ENCODE measurements at regions not wholly inside any gene's neighbourhood (a gene's known extent, or its start where the extent isn't known, plus 50 kb on each side); places are given as distances from the start of the nearest gene placed in this dataset.

- ChIA-PET POLR2A (no interaction called here), CTCF (no interaction called here)
- Histone ChIP-seq H3K27ac (ENCODE audit: insufficient read depth, low read depth, low read length) (no peak overlapping the region), H3K9me3 (replicated peaks; ENCODE audit: control insufficient read depth, insufficient read depth, low read length) (no peaks in the 10 kb centered on the region), H3K4me1 (ENCODE audit: control insufficient read depth, extremely low read depth, insufficient read depth, low read length) (peaks cover 4% of the 10 kb centered on the region), H3K4me2 (ENCODE audit: insufficient read depth, low read length) (no peak overlapping the region), H3K4me3 (replicated peaks in 1 of 3; ENCODE audit: insufficient read depth in 1 of 3, low read depth in 1 of 3, low read length in 3 of 3) (no peak overlapping the region), H2AFZ (ENCODE audit: low read depth, low read length) (no peak overlapping the region), H4K20me1 (replicated peaks; ENCODE audit: control insufficient read depth, extremely low read depth, insufficient read depth, low read length) (no peaks in the 10 kb centered on the region), H3K27me3 (ENCODE audit: control insufficient read depth in 2 of 2, insufficient read depth in 2 of 2, low read length in 2 of 2) (no peaks in the 10 kb centered on the region), H3K9me1 (replicated peaks; ENCODE audit: control insufficient read depth, extremely low read depth, insufficient read depth, low read length) (no peaks in the 10 kb centered on the region), H3K36me3 (ENCODE audit: control insufficient read depth in 2 of 2, extremely low read depth in 1 of 2, insufficient read depth in 2 of 2, low read length in 2 of 2) (no peaks in the 10 kb centered on the region), H3K79me2 (ENCODE audit: control insufficient read depth, insufficient read depth, low read length) (no peaks in the 10 kb centered on the region), H3K9ac (replicated peaks; ENCODE audit: extremely low read depth, insufficient read depth, low read length) (no peak overlapping the region)
- intact Hi-C loops (cut with micrococcal nuclease), result no loop called here
- BruUV-seq (replicated peaks), result no TSS peak
- DNase-seq (ENCODE audit: low read depth, low spot score) (no peak), FAIRE-seq (no peak)
- dilution Hi-C loops (cut with MboI; ENCODE audit: extremely low pct_ligation_motif_present, low sequenced_read_pairs), result no loop called here
- no peak for TF ChIP-seq MAX (IDR thresholded peaks at IDR 0.05; ENCODE audit: insufficient read depth, insufficient read length)
- no peak for TF ChIP-seq JUN (IDR thresholded peaks at IDR 0.05; ENCODE audit: borderline replicate concordance, insufficient read depth, insufficient read length, low read depth)
- TF ChIP-seq CTCF (IDR thresholded peaks at IDR 0.05; ENCODE audit: extremely low read depth in 1 of 2, insufficient read depth in 1 of 2, low read depth in 1 of 2, low read length in 2 of 2), result no peak
- no peak for TF ChIP-seq GATA2 (IDR thresholded peaks at IDR 0.05; ENCODE audit: insufficient read depth, insufficient read length, low read depth, low read length)
- TF ChIP-seq POLR2AphosphoS5 (IDR thresholded peaks at IDR 0.05; ENCODE audit: insufficient read depth, low read depth, low read length), result no peak
- TF ChIP-seq EZH2 (IDR thresholded peaks at IDR 0.05; ENCODE audit: borderline replicate concordance, low read depth, low read length, severe bottlenecking), result no peak
- no peak for TF ChIP-seq MYC (IDR thresholded peaks at IDR 0.05; ENCODE audit: low read depth, low read length)
- TF ChIP-seq POLR2A (IDR thresholded peaks at IDR 0.05; ENCODE audit: low read depth, low read length), result no peak
- no peak for TF ChIP-seq FOS (IDR thresholded peaks at IDR 0.05; ENCODE audit: borderline replicate concordance, insufficient read depth, low read length)
These were observed 213.4 kb downstream of the PALM2AKAP2 start for GRCh38 chr9:109993250-109993978.

All from endothelial cell of umbilical vein (primary cell).